SHP77 treated with DMSO at 0.1 percent for 48 hours (cell line): ENCODE measurements at regions not wholly inside any gene's neighbourhood (a gene's known extent, or its start where the extent isn't known, plus 50 kb on each side); places are given as distances from the start of the nearest gene placed in this dataset.

Experiments
- DNase-seq: peaks from one replicate; lab custom pipeline; 2025; lab: John Stamatoyannopoulos, UW

DNA sequence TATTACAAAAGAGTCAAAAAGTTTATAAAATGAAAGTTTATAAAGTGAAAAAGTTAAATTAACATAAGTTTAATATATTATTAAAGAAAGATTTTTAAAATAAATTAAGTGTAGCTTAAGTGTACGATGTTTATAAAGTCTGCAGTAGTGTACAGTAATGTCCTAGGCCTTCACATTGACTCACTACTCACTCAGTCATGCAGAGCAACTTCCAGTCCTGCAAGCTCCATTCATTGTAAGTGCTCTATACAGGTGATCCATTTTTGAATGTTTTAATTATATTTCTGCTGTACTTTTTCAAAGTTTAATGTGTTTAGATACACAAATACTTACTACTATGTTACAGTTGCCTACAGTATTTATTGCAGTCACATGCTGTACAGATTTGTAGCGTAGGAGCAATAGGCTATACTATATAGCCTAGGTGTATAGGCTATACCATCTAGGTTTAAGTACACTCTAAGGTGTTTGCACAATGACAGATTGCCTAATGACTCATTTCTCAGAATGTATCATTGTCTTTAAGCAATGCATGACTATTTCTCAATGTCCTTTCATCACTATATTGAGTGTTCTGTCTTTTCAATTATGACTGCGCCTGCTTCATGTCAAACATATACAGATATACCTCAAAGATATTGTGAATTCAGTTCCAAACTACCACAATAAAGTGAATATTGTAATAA, 1110.3 kb upstream of the MAP3K7 start:
- DNase-seq = no peak

DNA sequence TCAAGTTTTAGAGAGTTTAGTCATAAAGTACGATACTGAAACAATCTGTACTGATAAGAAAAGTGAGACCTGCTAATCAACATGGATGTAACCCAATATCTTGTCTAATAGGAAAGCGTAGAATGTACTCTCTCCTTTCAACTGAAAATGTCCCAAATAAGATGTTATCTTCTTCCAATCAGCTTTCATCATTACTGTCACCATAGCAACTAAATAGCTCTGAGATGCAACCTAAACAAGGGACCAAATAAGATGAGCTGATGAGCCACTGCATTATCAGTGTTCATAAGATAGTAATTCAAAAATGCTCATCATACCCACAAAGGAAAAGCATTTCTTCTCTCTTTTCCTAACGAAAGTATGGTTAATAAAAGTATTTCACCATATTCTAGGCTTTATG, 1108.3 kb upstream of the MAP3K7 start:
- no peak for DNase-seq

DNA sequence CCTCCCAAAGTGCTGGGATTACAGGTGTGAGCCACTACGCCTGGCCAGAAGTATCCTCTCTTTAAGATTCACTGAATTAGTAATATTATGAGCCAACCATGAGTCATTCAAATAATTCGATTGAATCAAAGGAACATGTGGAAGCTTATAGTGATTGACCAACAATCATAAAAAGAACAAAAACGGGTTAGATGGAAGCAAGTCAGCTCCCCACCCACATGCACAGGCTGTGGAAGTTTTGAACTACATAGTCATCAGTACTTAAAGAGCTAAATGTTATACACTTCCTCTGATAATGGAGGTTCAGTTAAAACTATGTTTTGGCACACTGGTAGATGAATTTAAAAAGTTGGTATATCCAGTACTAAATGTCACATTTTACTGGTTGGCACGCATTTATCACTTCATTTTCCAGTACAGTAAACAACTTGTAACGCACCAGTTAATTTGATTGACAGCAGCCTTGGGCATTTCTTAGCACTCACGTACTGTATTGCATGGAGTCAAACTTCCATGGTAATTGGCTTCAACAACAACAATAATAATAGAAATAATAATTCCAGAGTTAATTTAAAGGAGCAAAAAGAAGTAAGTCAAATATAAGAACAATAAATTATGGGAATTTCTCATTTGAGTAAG, 1107.3 kb upstream of the MAP3K7 start:
- DNase-seq = no peak

DNA sequence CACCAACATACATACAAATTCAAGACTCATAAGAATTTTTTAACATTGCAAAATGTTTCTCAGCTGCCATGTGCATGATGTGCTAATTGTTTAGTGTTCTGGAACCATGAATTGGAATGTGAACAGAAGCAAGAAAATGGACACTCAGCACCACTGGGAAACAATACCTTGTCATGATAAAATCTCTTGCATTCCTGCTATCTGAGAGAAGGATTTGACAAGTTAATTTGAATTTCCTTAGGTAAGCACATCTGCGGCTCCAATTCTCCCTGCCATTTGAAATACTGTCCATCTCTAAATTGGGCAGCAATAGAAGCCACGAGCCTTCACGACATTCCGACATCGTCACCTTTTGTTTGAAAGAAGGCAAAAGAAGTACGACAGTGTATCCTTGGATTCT, 1104.6 kb upstream of the MAP3K7 start:
- DNase-seq = no peak

DNA sequence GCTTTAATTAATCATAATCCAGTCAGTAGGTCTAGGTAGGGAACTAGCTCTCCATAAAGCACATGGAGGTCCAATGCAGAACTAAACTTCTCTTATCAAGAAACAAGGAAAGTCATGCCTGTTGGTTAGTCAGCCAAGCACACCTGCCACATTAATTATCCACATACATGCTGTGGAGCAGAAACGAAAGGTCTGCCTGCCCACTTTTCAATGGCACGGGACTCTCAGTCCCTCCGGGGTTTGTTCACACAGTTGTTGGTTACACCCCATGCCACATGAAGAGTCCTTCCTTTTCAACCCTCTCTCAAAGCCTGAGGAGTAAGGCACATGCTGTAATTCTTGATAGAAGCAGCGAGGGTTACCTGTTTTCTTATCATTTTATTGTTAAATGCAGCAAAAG, 1096.4 kb upstream of the MAP3K7 start:
- DNase-seq = no peak

DNA sequence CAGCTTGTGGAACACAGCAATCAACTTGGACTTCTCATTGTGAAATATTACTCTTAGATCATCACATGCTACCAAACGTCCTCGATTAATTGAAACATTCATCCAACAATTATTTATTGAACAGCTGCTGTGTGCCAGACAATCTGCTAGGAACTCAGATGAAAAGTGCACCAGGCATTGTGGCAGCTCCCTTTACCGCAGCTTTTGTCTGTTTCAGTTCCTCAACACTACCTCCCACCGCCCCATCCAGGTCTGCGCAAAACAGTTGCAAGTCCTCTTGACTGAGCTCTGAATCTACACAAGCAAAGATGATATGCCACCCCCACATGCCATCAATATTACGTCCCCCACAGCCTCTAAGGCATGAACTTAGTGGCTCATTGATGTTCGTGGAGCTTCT, 1094.4 kb upstream of the MAP3K7 start:
- DNase-seq = no peak

DNA sequence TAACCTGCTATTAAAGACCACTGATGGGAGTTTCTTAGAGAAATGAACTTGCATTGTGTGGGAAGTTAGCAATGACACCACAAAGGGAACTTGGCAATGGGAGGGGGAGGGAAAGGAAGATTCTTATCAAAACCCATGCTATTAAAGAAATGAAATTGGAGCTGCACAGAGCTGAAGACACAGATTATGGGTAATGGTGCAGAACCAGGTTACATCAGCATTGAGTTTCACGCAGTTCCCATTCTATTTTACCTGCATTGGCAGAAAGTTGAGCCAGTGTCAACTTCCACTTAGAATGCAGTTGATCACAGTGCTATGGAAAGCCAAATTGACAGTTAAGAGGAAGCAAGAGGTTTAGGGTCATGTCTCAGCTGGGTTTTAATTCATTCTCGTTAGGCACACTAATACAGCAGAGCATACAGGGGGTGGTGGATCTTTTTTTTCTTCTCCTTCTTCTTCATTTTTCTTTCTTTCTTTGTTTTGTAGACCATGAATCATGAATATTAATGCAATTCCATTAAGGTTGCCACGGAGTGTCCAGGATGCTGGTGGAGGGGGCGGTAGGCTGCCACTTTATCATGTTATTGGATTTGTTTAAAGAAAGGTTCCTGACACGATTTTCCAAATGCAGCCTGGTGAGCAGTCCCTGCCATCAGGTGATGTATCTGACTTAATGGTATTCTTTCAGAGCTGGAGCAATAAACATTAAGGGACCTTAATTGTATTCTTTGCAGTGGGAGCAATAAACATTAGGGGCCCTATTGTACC, 1092.0 kb upstream of the MAP3K7 start:
- DNase-seq = no peak

DNA sequence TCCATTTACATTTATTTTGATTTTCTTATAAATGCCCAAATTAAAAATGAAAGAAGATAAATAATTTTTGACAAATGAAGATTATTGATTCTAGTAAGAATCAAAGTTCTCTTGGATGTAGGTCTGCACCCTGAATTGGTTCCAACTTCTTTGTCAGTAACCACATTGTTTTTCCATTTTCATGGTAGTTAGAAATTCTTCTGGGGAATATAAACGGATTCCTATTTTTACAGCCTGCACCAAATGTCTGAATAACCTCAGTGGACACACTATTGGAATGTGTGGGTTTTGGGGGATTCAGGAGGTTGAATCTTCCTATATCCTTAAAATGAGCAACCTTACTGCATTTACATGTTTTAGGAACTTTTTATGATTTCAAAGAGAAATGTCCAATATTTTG, 1085.3 kb upstream of the MAP3K7 start:
- DNase-seq = no peak

DNA sequence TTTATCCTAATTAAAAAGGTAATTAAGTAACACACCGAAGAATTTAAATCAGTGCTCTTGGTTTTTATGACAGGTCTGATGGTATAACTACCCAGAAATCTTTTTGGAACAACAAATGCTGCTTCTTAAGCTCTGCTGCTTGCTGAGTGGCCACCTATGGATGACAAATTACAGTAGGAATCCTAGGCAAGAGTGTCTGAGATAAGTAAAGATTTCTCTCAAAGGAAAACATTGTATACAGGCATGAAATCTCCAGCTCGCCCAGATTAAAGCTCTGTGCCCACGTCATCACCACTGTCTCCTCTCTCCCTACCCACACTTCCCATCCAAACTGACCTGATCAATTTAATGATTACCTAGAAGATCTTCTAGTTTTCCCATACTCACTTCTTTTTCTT, 1083.0 kb upstream of the MAP3K7 start:
- DNase-seq = no peak

DNA sequence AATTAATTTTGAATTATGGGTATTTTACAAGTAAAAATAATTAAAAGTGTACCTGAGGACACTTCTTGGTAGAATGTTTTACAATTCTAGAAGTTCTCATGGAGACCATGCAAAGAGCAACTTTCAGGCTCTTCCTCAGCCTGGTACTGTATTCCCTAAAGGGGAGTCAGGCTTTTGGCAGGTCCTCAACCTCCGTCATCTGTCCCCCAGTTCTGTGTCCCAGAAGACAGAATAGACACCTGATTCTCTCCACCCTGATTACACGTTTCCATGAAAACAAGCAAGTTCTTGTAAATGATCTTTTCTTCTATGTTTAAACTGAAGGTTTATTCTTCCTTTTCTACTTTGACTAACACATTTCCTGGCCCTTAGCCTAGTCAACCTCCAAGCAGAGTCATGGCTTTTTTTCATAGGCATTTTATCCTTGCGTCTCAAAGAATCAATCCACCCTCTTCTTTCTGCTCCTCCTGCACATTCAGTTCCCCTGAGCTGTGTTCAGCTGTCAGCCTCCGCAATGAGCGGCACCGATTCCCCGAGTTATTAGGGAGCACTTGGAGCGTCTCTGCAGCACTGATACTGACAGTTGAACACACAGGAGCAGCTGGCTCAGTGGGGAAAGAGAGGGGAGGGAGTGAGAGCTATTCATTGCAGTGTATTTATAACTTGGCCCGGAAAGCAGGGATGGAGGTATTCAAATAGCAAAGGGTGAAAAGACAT, 1082.4 kb upstream of the MAP3K7 start:
- DNase-seq = peak; percentile 66

DNA sequence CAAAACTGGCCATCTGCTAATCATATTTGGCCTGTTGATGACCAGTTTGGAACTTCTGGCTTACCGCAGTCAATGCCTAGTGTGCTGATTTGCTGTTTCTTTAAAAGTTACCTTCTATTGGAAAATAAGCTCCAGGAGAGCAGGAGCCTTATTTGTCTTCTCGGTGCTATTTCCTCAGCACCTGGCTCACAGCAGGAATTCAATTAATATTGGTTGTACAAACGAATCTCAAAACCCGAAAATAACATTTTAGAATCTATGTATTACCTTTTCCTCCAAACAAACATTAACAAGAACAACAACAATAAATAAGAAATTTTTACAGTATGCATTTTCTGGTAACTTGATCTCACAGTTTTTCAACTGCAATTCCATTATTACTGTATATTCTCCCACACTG, 1080.7 kb upstream of the MAP3K7 start:
- no peak for DNase-seq

DNA sequence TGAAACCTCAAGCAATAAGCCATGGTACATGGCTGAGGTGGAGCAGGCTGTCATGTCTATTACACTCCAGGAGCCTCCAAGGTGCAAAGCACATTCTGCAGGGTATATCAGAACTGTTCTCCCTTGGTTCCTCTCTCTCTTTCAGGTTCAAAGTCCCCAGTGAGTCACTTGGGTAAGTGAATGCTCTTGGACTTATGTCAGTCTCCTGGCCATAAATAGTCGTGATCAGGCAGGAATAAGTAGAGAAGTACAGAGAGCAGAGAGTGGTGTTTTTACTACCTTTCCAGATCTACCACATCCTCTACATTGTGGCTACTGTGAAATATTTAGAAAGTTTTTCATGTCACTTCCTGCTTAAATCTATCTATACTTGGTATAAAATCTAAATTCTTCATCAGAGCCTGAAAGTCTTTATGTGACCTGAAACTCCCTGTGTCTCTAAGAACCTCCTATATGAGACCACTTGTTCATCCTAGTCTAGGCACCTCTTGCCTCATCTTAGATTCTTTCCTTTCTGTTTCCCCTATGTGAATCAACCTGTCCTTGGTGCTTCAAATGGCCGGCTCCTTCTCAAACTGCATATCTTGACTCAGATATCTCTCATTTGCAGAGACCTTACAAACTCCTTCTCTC, 1077.6 kb upstream of the MAP3K7 start:
- no peak for DNase-seq

DNA sequence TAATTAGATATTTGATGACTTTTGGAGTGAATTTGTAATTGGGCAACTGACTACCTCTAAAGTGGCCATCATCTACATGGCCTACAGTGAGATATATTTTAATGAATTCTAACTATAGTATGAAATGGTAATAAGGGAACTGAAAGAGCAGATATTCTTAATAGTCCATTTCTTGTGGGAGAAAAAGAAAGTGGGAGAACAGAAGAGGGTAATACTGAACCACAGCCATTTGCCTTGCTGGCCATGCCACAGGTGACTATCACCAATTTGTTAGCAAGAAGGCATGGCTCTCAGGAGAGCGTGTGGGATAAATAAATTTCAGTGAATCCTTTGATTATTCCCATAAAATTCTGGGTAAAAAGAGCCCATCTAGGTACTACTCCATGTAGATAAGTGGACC, 1074.0 kb upstream of the MAP3K7 start:
- DNase-seq = no peak

DNA sequence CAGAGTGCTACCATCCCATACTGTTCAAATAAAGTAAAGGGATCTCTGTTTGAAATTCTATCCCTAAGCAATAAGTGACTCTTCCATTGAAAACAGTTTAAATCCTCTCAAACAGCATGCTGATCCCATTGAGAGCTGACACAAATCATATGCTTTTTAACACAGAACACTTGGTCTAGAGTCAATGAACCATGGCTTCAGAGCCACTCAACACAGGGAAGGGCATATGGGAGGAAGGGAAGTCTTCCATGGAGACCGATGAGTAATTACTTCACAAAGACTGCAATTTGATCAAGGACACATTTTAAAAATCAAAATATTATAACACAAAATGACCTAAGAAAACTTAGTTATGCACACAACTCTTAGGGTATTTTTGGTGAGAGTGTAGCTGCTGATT, 1073.0 kb upstream of the MAP3K7 start:
- DNase-seq = peak; percentile 67

DNA sequence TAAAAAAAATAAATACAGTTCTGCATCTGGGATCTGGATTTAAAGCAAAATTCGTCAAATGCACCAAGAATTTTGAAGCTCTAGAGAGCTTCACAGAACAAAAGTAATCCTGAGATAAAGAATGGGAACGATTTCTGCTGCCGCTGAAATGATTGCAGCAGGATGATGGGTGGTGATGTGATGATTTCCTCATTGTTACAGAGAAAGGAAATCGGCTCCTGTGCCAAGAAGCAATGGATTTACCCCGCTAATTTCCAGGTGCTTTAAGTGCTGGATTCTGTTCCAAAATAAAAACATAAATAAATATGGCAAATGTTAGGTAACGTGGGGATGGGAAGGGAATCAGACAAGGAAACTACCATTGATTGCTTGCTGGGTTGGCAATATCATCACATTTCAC, 1067.9 kb upstream of the MAP3K7 start:
- DNase-seq = no peak

DNA sequence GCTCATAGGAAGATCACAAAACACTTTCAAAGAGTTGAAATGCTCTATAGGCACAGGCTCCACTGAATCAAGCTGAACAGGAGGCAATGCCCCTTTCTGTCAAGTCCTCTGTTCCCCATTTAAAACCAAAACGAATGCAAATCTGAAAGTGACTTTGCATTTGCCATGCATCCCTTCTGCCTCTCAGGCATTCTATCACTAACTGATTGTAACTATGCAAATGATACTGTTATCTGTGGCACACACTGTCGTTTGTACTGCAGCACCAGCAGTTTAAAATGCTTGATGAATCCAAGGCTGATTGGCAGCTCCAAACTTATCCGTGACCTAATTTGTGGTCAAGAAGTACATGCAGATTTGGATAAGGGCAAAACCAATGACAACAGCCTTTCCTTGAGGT, 1067.5 kb upstream of the MAP3K7 start:
- DNase-seq = no peak

DNA sequence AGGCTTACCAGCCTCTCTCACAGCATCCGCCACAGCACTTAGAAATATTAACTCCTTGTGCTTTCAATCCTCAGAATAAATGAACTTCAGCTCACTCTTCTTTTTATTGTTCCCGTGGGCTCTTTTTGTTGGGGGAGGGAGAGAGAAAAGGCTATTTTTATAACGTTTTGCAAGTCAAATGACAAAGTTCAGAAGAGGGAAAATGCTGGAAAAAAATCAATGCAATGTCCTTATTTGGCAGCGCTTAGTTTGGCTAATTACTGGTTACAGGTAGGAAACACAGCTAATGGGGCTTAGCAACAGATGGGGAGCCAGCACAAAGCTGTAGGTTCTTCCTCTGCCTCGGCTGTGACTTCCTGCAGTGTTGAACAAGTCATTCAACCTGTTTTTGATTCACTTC, 1067.0 kb upstream of the MAP3K7 start:
- DNase-seq = no peak

DNA sequence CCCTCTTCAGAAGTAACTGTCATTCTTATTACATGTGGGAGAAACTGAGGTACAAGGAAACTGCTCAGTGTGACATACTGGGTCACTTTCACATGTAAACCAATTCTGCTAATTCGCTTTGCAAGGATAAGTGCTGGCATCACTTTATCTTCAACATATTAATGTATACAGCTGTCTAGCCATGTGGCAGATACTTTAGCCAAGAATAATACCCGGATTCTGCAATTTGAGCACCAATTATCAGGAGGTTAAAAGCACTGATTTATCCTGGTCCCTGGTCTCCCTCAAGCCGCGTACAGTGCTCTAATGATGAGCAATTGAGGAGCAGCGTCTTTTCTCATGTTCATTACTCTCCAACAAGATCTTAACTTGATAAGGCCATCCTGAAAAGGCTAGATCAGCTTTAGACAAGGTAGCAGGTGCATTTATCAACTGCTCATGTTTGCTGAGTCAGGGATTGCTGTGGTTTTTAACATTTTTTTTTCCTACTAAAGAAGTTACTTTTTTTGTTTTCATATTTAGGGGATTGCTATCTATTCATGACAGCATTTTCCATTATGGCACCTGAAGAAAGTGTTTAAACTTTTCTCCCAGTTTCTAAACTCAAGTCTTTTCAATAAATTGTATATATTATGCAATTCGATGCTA, 1066.3 kb upstream of the MAP3K7 start:
- DNase-seq = no peak

DNA sequence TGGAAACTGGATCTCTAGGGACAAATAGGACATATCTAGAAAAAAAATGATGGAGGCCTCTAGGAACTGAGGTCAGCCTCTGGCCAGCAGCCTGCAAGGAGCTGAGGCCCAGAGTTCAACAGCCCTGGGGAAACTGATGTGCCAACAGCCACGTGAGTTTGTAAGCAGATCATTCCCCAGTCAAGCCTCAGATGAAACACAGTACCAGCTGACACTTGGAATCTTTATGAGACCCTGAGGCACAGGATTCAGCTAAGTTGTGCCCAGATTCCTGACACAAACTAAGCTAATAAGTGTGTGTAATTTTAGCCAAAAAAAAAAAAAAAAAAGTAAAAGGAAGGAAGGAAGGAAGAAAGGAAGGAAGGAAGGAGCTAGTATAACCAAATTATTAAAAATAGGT, 1059.8 kb upstream of the MAP3K7 start:
- no peak for DNase-seq

DNA sequence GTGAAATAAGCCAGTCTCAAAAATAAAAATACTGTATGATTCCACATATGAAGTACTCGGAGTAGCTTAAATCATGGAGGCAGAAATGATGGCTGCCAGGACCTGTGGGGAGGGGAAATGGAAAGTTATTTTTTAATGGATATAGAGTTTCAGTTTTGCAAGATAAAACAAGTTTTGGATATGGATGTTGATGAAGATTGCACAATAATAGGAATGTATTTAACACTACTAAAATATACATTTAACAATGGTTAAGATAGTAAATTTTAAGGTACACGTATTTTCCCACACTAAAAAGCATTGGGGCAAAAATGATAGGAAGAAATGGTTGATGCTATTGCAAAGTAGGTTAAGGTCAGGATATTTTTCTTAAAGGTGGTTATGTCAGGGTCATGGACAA, 1058.9 kb upstream of the MAP3K7 start:
- no peak for DNase-seq

DNA sequence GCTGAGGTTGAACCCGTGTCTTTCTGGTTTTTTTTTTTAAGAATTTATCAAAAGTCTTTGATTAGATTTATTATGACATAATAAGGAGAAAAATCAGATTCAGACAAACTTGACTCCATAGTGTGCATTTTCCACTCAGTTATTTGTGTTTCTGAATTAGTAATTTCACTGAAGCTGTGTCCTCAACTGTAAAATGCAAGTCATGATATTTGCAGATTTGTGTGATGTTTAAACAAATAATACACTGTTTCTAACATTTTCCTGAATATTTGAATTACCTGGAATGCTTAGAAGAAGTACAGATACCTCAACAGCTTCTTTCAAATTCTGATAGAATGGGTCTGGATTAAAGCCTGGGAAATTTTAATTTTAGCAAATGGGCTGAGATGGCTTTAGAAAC, 1050.3 kb upstream of the MAP3K7 start:
- no peak for DNase-seq

DNA sequence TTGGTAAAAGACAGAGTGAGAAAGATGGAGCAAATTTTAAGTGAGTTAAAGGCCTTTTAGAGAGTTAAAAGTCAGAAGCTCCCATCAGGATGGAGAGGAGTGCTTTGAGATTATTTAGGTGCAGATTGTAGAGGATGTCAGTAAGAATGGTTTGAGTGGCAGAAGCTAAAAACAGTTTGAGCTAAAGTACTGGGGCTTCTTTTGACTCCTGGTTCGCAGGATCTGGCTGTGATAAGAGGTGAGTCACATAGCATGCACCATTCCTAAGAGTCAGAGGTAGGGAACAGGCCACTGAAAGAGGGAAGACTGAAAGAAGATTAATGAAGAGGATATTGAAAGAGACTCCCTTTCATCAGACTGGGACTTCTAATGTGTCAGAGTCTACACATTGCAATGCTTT, 1047.9 kb upstream of the MAP3K7 start:
- no peak for DNase-seq
